Chondrocyte (in vitro differentiated cells): ENCODE measurements at regions not wholly inside any gene's neighbourhood (a gene's known extent, or its start where the extent isn't known, plus 50 kb on each side); places are given as distances from the start of the nearest gene placed in this dataset.

Experiments used
- DNase-seq: peaks from one replicate; pipeline ENCODE4 v3.0.0; 2021; ENCODE audit warnings: mixed read lengths, low spot score
- H3K27ac Mint-ChIP-seq: one replicate; pipeline ENCODE4 v1.8.0; 2021; ENCODE audit warnings: mild to moderate bottlenecking, moderate library complexity, mixed read lengths; ENCODE audit not compliant: unreplicated experiment
- H3K27me3 Mint-ChIP-seq: 2 replicates; pipeline ENCODE4 v1.8.0; 2021; ENCODE audit warnings: low read depth, mixed read lengths
- H3K36me3 Mint-ChIP-seq: 2 replicates; pipeline ENCODE4 v1.8.0; 2021; ENCODE audit warnings: low read depth, mixed read lengths
- H3K4me1 Mint-ChIP-seq: 2 replicates; pipeline ENCODE4 v1.8.0; 2021; ENCODE audit warnings: low read depth, mild to moderate bottlenecking, mixed read lengths
- H3K4me3 Mint-ChIP-seq: one replicate; pipeline ENCODE4 v1.8.0; 2021; ENCODE audit warnings: mild to moderate bottlenecking, moderate library complexity, mixed read lengths; ENCODE audit not compliant: unreplicated experiment
- H3K9me3 Mint-ChIP-seq: 2 replicates; pipeline ENCODE4 v1.8.0; 2021; ENCODE audit warnings: low read depth, mixed read lengths
- CTCF ChIP-seq: fragments of 200-600 bp; sonication (generic); IDR thresholded peaks from 2 replicates; pipeline ENCODE4 v1.5.0; 2021; ENCODE audit warnings: antibody characterized with exemption, mild to moderate bottlenecking, moderate library complexity

- H3K27me3 Mint-ChIP-seq: no peaks in the 10 kb centered on the region
- no peak overlapping the region for H3K4me3 Mint-ChIP-seq
Measured at GRCh38 chr6:139663996-139664395, 289.5 kb upstream of the CITED2 start.

DNA sequence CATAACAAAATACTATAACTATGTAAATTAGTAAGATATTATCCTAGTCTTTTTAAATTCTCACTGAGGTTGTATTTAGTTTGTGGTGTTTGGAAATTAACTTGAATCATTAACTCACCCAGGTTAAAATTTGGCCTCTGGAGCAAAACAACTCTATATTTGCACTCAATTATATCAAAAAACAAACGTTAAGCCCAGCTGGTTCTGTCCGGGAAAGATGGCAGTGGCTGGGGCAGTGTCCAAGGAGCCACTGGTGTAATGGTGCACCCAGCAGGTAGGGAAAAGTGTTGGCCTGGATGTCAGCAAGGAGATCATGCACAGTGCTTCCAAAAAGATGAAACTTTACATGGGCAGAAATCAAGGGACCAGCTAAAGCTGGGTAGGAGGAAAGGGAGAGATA, 285.3 kb upstream of the CITED2 start:
- H3K27ac Mint-ChIP-seq: no peak overlapping the region
- H3K4me3 Mint-ChIP-seq: no peak overlapping the region
- peaks cover 24% of the 10 kb centered on the region for H3K4me1 Mint-ChIP-seq

More at GRCh38 chr6:139663996-139664395, 289.5 kb upstream of the CITED2 start:
- DNase-seq: no peak
- no peak for TF ChIP-seq CTCF
- Mint-ChIP-seq H3K27ac (no peak overlapping the region), H3K4me1 (no peaks in the 10 kb centered on the region), H3K9me3 (peaks cover 12% of the 10 kb centered on the region), H3K36me3 (no peaks in the 10 kb centered on the region)

GRCh38 chr6:139659196-139659595, 284.7 kb upstream of the CITED2 start:
- no peak for DNase-seq
- no peaks in the 10 kb centered on the region for H3K36me3 Mint-ChIP-seq
- peaks cover 4% of the 10 kb centered on the region for H3K9me3 Mint-ChIP-seq
- peaks cover 24% of the 10 kb centered on the region for H3K4me1 Mint-ChIP-seq
- H3K4me3 Mint-ChIP-seq: no peak overlapping the region
- no peaks in the 10 kb centered on the region for H3K27me3 Mint-ChIP-seq
- H3K27ac Mint-ChIP-seq: no peak overlapping the region
- no peak for TF ChIP-seq CTCF

More for the DNA sequence above, 285.3 kb upstream of the CITED2 start:
- Mint-ChIP-seq H3K9me3 (peaks cover 6% of the 10 kb centered on the region), H3K27me3 (no peaks in the 10 kb centered on the region), H3K36me3 (no peaks in the 10 kb centered on the region)
- TF ChIP-seq CTCF: no peak
- no peak for DNase-seq

- Mint-ChIP-seq H3K27me3 (no peaks in the 10 kb centered on the region), H3K4me1 (peaks cover 24% of the 10 kb centered on the region), H3K4me3 (no peak overlapping the region), H3K9me3 (no peaks in the 10 kb centered on the region), H3K27ac (peak overlapping the region; percentile 38), H3K36me3 (no peaks in the 10 kb centered on the region)
- no peak for DNase-seq
- no peak for TF ChIP-seq CTCF
Measured at GRCh38 chr6:139657119-139657518, 282.7 kb upstream of the CITED2 start.

DNA sequence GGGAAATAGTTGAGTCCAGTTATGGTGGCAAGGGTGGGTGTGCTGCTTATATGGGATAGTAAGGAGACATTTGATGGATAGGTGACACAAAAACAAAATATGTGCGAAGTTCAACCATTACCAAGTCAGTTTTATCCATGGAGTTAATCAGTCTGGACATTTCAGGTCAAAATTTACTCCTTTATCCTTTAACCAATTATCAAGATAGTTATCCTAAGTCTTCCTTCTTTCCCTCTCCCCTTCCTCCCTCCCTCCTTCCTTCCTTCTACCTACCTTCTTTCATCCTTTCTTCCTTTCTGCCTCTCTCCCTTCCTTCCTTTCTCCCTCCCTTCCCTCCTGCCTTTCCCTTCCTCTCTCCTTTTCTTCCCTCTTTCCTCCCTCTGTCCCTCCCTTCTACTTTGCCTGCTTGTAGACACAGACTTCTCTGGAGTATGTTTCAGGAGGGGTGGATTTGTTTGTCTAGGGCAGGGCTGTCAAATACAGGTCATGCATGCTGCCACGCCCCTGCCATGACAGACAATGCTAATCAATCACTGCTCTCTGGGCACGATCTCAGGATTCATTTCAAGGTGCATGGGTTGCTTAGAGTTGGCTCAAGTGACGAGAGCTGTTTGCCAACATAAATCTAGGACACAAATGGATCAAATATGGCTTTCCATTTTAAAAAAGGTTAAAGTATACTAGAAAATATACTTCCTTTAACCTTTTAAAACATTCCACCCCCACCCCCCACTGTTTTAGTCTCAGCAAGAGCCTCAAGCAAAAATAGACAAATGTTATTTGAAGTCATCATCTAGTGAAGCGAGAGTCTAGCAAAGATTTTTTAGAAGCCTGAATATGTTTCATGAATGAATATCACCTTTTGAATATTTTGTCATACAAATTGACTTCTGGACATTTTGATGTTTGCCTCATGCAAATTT, 281.6 kb upstream of the CITED2 start:
- H3K27ac Mint-ChIP-seq: peak overlapping the region; percentile 24
- H3K4me3 Mint-ChIP-seq: no peak overlapping the region
- no peak for DNase-seq
- no peaks in the 10 kb centered on the region for H3K9me3 Mint-ChIP-seq
- no peaks in the 10 kb centered on the region for H3K36me3 Mint-ChIP-seq
- H3K4me1 Mint-ChIP-seq: peaks cover 24% of the 10 kb centered on the region
- no peaks in the 10 kb centered on the region for H3K27me3 Mint-ChIP-seq
- TF ChIP-seq CTCF: no peak
